ENCODE measurements at regions not wholly inside any gene's neighbourhood (a gene's known extent, or its start where the extent isn't known, plus 50 kb on each side); places are given as distances from the start of the nearest gene placed in this dataset.

GRCh38 chr17:5714993-5715392, 130.7 kb upstream of the NLRP1 start:
- TF ChIP-seq, protein P1, sequence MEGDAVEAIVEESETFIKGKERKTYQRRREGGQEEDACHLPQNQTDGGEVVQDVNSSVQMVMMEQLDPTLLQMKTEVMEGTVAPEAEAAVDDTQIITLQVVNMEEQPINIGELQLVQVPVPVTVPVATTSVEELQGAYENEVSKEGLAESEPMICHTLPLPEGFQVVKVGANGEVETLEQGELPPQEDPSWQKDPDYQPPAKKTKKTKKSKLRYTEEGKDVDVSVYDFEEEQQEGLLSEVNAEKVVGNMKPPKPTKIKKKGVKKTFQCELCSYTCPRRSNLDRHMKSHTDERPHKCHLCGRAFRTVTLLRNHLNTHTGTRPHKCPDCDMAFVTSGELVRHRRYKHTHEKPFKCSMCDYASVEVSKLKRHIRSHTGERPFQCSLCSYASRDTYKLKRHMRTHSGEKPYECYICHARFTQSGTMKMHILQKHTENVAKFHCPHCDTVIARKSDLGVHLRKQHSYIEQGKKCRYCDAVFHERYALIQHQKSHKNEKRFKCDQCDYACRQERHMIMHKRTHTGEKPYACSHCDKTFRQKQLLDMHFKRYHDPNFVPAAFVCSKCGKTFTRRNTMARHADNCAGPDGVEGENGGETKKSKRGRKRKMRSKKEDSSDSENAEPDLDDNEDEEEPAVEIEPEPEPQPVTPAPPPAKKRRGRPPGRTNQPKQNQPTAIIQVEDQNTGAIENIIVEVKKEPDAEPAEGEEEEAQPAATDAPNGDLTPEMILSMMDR (IDR thresholded peaks at IDR 0.05; ENCODE audit: extremely low read depth, insufficient read depth, missing control alignments): no peak
- in situ Hi-C loops (cut with MboI; ENCODE audit: low pct_unique_long_range_greater_than_20kb, low sequenced_read_pairs, unreplicated experiment): loop anchor here (25.0 kb wide), 1 partner anchor 722 kb away; the partner anchor contains the start of genes AIPL1 and PIMREG
- DNase-seq (ENCODE audit: low spot score): no peak

GRCh38 chr17:5715478-5715877, 131.2 kb upstream of the NLRP1 start:
- TF ChIP-seq, protein P1 (IDR thresholded peaks at IDR 0.05; ENCODE audit: extremely low read depth, insufficient read depth, missing control alignments): no peak
- DNase-seq (ENCODE audit: low spot score): no peak
- in situ Hi-C loops (cut with MboI; ENCODE audit: low pct_unique_long_range_greater_than_20kb, low sequenced_read_pairs, unreplicated experiment): loop anchor here (25.0 kb wide), 1 partner anchor 722 kb away; the partner anchor contains the start of genes AIPL1 and PIMREG

- DNase-seq (ENCODE audit: low spot score): no peak
- TF ChIP-seq, protein P1 (IDR thresholded peaks at IDR 0.05; ENCODE audit: extremely low read depth, insufficient read depth, missing control alignments): no peak
- in situ Hi-C loops (cut with MboI; ENCODE audit: low pct_unique_long_range_greater_than_20kb, low sequenced_read_pairs, unreplicated experiment): loop anchor here (25.0 kb wide), 1 partner anchor 719 kb away; the partner anchor contains the start of genes AIPL1 and PIMREG
Observed at GRCh38 chr17:5718726-5719125, 134.4 kb upstream of the NLRP1 start.

GRCh38 chr17:5719976-5720375, 135.7 kb upstream of the NLRP1 start:
- in situ Hi-C loops (cut with MboI; ENCODE audit: low pct_unique_long_range_greater_than_20kb, low sequenced_read_pairs, unreplicated experiment): loop anchor here (25.0 kb wide), 1 partner anchor 717 kb away; the partner anchor contains the start of genes AIPL1 and PIMREG
- TF ChIP-seq, protein P1 (IDR thresholded peaks at IDR 0.05; ENCODE audit: extremely low read depth, insufficient read depth, missing control alignments): no peak
- no peak for DNase-seq (ENCODE audit: low spot score)

DNA sequence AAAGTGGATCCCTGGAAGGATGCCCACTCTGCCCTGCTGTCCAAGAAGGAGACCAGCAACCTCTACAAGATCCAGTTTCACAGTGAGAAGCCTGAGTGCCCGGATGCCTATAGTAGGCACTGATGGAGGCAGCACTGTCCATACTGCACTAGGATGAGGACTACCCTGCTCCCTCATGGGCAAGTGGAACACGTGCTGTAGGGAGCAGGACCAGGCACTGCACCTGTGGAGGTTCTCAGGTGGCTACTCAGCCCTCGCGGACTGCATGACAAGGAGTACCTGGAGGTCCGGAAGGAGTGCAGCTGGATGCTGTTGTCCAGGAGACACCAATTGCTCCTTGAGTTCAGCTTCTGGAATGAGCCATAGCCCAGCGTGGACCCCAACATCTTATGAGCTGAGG, 146.1 kb upstream of the NLRP1 start:
- TF ChIP-seq, protein P1 (IDR thresholded peaks at IDR 0.05; ENCODE audit: extremely low read depth, insufficient read depth, missing control alignments): no peak
- no peak for DNase-seq (ENCODE audit: low spot score)
- in situ Hi-C loops (cut with MboI; ENCODE audit: low pct_unique_long_range_greater_than_20kb, low sequenced_read_pairs, unreplicated experiment): no loop called here

- DNase-seq (ENCODE audit: low spot score): no peak
- TF ChIP-seq, protein P1 (IDR thresholded peaks at IDR 0.05; ENCODE audit: extremely low read depth, insufficient read depth, missing control alignments): no peak
- in situ Hi-C loops (cut with MboI; ENCODE audit: low pct_unique_long_range_greater_than_20kb, low sequenced_read_pairs, unreplicated experiment): no loop called here
Observed at GRCh38 chr17:5740937-5741336, 156.6 kb upstream of the NLRP1 start.

Data from GM13977 (cell line).